GM21723 (cell line): ENCODE measurements at regions not wholly inside any gene's neighbourhood (a gene's known extent, or its start where the extent isn't known, plus 50 kb on each side); places are given as distances from the start of the nearest gene placed in this dataset.

Source experiments
- ATAC-seq: cut with Tn5 transposase; IDR thresholded peaks from one replicate; pipeline ENCODE4 v1.9.1; 2021; ENCODE audit warnings: mild to moderate bottlenecking, moderate library complexity; ENCODE audit not compliant: unreplicated experiment

DNA sequence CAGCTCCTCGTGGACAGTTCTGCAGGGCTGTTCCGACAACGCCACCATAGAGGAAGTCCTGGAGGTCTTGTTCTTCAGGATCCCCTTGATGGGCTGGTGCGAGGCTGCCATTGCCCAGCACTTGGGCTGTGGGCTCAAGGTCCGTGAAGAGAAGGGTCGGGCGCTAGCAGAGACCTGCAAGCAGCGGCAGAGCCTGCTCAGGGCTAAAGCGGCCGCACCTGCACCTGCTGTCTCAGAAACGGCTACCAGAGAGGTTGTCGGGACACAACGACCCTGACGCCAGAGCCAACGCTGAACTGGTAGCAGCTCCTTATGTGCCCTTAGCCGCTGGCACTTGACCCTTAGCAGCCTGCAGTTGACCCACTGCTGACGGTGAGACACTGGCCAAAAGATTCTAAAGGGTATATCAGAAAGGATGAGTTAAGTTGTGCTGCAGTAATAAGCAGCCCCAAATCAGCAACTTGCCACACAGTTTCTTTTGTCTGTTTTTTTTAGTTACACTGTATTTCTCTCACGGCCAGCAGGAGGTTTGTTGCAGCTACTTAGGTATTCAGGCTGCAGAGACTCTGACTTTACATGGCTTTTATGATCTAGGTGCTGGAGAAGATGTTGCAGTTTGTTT lies 55.5 kb upstream of the ST6GAL2 start:
- ATAC-seq = no peak

DNA sequence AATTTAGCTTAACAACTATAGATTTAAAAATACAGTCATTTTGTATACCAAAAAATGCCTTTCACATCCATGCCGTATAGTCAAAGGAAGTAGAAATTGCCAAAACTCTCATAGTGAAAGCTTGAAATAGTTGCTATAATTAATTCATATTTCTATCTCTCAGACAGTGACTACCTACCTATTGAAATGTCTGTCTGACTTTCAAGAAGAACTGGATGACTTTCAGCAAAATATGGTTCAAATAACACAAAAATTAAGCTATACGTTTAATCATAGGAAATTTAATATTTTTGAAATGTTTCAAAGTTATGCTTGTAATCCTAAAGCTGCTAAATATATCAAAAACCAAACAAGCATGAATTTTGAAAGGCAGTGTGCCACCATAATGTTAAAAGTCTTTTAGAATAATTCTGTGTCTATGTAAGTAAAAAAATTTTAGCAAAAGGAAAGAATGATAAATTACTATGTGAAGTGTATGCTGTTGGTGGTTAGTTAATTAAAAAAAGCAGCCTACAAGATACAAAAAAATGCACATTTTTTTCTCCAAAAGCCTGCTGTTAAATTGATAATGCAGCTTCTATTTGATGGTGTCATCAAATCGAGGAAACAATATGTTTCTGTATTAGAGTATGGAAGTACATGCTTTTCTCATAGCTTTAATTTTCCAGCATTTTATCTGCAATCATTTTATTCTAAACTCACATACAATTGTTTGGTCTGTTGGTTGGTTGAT lies 57.7 kb upstream of the ST6GAL2 start:
- ATAC-seq = no peak

DNA sequence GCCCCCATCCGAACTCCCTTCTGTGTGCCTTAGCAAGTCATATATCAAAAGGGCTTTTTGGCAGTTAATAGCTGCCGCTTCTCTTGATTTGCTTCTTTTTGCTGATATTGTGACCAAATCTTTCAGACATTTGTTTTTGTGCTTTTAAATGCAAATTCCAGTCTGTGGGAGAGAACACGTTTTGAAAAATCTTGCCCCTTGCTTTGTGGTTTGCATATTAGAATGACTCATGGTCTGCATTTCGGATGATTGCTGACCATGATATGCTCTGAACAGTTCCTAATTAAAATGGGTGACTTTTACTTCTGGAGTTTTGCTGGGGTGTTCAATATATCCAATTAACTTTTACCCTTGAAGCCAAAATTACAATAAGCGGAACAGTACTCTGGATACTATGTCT lies 58.2 kb upstream of the ST6GAL2 start:
- no peak for ATAC-seq

DNA sequence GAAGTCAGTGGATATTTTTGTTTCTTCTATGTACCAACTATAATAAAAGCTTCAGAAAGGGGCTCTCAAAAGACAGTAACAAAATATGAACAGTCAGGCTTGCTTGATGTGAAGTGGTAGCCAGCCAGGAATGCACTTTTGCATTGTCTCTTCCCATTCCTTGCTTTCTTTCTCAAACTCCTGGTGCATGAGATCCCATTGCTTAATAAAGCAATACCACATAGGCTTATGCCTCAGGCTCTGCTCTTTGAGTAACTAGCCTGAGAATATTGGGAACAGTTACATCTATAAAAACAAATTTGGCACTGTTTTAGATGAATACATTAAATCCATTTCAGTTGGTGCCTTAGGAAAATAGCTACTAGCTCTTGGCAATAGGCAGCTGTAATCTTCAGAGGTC lies 62.6 kb upstream of the ST6GAL2 start:
- ATAC-seq = no peak

DNA sequence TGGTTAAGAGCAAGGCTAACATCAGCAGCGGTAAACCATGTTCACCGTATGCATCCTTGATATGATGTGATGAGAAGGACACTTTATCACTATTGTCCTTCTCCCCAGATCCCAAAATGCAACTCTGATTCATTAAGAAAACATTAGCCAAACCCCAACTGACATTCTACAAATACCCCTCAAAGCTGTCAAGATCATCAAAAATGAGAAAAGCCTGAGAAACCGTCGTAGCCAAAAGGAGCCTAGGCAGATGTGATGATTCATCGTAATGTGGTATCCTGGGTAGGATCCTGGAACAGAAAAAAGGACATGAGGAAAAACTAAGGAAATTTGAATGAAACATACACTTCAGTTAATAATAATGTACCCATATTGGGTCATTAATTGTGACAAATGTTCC lies 67.3 kb upstream of the ST6GAL2 start:
- no peak for ATAC-seq

DNA sequence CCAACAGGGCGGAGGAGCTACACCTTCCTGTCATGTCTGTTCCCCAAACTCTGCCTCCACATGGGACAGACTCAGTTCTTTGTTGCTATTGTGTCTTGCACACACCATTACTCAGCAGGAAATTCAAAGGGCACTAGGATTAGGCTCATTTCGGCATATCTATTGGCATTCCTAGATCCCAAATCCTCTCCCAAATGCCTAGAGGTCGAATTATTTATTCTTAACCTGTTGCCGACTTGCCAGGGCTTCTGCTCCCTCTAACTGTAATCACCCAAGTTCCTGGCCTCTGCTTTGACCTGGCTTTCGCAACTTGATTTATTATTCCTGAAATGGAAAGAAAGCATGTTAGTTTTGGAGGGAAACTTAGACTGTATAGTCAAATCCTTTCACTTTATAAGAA lies 67.8 kb upstream of the ST6GAL2 start:
- ATAC-seq = no peak

DNA sequence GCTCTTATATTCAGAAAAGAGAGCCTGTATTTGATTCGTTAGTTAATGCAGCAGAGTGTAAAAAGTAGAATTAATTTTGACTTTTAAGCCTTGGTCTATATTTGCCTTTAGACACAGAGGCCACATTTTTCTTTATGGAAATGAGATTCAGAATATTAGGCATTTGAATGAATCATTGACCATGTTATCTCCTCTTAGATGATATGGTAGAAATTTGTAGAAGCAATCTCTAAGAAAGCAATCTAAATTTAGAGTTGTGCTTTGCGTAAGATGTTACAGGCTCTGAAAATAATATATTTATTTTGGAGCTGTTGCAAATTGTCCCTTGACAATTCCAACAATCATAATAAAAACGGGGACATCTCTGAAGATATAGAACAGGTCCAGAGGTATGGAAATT lies 68.3 kb upstream of the ST6GAL2 start:
- ATAC-seq = no peak

DNA sequence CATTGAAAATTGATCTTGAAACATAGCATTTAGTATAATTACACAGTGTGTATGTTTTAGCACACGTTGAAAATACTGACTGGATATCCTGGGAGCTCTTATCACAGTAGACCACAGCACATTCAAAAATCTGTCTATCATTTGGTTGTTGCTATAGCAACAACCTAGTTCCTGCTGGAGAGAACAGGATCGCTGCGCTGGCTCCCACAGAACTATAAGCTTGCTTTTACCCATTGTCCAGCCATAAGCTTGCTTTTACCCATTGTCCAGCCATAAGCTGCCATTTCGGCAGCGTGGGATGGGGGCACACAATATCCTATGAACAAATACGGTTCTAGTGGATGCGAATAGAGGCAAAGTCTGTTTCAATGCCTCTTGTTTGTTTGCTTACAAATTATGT lies 70.4 kb upstream of the ST6GAL2 start:
- no peak for ATAC-seq

DNA sequence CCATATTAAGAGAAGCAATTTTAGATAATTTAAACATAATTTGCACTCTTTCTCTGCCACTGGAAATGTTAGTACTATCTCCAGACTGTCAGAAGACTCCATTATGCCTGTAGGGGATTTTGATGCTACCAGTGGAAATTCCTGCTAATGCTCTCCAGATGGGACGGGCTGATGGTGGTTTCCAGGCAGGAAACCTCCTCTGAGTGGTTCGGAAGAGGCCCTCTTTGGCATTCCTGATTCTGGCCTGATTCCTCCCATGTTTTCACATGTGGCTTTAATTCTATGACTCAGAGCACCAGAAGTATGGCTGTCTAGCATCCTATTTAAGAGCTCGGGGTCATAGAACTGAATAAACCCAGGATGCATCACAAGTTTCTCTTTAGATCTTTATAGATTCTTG lies 70.9 kb upstream of the ST6GAL2 start:
- no peak for ATAC-seq

DNA sequence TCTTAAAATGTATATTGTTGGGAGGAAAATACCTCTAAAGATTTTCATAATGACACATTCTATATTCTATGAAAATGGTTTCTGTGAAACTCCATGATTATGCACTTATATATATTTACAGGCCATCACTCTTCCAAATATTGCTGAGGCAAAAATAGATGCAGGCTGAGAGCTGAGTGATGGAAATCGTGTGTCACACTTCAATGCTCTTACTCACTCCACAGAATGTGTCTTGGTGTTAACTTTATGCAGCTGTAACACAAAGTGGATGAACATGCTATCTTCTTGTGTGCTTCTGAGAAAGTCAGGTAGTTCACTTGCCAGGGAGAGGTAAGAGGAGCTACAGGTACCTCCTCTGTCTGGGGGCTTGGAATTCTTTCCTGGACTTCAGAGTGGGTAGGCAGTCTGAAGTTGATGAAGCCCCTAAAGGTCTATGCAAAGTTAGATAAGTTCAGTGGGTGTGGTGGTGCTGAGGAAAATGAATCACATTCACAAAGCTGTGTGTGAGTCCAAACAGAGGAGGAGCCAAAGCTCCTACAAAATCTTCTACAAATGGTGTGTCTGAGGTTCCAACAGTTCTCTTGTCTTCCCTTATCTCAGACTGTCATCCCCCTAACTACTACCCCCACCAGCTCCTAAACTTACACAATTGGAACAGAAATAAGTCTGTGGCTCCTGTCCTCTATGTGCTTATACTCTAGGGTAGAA lies 74.2 kb upstream of the ST6GAL2 start:
- ATAC-seq = no peak

DNA sequence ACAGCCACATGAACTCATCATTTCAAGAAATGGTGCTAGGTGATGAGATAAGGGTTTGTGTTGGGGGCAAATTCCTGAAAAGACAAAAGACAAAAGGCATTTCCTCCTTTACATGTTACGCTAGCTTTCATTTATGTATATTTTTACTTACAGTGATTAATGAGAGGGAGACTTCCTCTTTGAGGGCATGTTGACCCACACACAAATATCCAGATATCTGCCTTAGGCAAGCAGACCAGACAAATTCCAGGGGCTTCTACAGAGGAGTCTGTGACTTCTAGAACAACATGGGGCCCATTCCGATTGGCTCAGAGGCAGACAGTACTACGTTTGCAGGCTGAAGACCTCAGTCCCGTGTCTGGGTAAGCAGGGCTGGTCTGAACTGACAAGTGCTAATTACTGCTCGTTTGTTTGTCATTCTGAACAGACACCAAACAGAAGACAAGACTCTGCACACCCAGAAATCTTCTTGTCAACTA lies 74.8 kb upstream of the ST6GAL2 start:
- ATAC-seq = no peak

DNA sequence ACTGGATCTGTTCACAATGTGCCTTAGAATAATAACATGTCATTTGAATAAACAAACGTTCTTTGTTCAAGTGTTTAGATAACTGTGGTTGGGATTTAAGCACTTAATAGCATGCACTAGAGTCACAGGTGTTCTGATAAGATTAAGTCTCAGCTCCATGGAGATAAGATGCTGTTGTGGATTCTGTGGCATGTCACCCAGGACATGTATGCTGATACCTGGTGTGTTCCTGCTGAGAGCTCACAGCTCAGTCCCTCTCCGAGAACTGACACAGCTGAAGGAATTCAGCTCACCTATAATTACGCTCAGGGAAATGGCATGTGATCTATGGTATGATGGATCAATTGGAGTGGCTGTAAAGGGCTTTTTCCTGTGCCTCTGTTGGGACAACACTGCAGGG lies 75.4 kb upstream of the ST6GAL2 start:
- ATAC-seq = no peak

DNA sequence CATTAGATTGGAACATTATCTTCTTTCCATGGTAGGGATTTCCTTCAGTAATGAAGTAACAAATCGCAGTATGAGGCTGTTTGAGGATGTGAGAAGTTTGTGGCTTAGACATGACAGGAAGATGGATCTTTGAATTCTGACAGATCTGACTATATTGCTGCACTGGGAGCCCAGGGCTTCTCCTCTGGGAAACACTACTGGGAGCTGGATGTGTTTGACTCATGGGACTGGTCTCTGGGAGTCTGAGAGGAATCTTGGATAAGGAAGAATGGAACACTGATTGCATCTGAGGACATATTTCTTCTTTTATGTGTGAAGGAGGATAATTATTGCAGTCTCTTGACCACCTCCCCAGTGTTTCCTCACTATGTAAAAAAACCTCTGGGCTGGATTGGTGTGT lies 77.2 kb upstream of the ST6GAL2 start:
- ATAC-seq = no peak

DNA sequence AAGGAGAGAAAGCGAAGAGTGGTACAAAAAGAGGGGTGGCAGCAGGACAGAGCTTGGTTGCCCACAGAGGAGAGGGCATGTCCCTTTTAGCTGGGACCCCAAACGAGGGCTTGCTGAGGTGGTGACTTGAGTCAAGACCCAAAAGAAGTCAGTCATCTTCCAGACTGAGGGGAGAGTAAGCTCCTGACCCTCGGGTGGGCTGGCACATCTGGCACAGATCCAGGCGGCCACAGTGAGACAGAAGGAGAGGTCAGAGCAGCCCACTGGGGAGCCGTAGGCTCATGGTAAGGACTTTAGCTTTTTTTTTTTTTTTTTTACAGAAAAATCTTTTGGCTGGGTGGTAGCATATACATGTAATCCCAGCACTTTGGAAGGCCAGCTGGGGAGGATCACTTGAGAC lies 77.9 kb upstream of the ST6GAL2 start:
- no peak for ATAC-seq

DNA sequence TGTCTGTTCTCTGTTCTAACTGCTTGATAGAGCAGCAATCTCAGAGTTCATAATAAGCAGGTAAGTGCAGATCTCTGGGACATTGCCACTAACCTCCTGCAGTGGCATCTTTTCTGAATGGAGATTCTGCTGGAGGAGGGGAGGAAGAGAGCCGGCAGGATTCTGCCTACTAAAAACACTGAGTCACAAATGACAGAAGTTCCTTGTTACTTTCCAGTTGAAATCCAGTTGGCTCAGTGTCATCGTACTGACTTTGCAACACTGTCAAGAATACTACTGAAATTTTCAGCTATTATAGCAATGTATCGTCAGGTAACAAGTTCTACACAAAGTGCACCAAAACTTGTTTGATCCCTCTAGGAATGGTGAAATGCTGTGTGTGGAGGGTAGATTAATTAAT lies 79.6 kb upstream of the ST6GAL2 start:
- no peak for ATAC-seq

DNA sequence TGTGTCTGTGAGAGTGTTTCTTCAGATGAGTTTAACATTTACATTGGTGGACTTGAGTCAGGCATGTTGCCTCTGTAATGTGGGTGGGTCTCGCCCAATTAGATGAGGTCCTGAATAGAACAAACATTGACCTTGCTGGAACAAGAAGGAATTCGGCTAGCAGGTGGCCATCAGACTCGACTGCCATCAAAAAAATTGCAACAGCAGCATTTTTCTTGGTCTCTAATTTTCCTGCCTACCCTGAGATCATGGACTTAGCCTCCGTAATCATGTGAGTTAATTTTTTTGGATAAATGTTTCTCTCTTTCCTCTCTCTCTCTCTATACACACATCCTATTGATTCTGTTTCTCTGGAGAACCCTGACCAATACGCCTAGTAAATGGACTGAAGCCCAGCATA lies 83.8 kb upstream of the ST6GAL2 start:
- ATAC-seq = no peak

DNA sequence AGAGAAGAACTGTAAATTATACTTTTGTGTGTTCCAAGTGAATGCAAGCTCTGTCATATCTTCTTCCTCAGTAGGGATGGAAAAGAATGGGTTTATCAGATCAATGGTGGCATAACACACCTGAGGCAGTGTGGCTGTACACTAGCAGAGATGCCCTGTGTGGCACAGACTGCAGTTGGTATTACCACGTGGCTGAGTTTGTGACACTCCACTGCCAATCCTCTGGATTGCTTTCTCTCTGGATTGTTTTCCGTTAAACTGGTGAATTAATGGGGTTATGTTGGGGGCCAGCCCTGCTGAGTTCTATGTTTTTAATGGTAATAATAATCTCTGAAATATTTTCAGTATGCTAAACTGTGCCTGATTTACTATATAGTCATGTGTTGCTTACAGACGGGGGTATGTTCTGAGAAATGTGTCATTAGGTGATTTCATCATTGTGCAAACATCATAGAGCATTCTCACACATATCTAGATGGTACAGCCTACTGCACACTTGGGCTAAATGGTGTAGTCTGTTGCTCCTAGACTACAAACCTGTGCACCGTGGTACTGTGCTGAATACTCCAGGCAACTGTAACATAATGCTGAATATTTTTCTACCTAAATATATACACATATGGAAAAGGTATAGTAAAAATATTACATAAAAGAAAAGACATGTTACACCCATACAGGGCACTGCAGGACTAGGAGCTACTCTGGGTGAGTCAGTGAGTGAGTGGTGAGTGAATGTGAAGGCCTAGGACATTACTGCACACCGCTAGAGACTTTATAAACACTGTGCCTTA lies 84.7 kb upstream of the ST6GAL2 start:
- no peak for ATAC-seq

DNA sequence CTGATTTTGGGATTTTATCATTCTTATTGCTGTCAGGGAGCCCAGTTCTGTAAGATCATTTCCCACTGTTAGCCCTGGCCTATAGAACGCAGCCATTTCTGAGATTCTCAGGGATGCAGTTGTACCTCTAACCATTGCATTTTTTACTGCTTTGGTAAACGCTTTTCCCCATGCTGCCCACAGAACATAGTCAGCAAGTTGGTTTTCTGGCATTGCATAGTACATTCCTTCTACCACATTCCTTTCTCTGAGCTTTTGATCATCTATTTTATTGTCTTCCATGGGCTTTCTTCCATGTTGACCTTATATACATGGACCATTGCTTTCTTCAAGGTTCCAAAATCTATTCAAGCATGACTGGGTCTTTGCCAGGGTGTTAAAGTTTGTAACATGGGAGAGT lies 86.8 kb upstream of the ST6GAL2 start:
- ATAC-seq = no peak

DNA sequence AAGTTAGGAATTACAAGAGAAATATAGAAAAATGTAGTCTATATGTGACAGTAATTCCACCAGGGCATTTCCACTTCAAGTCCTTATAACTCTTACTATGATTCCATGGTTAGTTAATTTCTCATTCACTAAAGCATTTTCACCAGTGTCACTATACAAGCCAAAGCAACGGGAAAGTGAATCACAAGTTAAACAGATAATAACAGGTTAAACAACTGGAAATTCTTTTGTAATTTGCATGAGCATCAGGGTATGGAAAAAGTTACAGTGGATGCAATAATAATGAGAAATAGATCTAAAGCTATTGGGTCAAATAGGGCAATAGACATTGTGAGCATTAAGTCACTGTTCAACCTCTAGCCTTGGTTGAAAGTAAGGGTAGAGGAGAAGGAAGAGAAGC lies 88.9 kb upstream of the ST6GAL2 start:
- no peak for ATAC-seq

DNA sequence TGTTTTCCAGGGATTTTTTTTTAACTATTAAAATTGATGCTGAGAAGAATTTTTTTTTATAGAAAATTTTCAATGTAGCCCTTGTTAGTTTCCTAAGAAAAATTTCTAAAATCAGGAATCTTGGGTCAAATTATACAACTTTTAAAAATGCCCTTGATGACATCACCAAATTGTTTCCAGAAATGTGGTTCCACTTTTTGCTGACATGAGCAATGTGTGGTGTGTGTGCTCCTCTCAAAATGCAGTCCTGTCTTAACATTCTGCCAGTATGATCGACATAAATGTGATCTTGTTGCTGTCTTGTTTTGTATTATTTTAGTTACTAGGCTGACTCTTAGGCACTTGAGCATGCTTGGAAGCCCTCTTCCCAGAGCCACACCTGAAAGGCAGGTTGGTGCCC lies 89.7 kb upstream of the ST6GAL2 start:
- ATAC-seq = no peak

DNA sequence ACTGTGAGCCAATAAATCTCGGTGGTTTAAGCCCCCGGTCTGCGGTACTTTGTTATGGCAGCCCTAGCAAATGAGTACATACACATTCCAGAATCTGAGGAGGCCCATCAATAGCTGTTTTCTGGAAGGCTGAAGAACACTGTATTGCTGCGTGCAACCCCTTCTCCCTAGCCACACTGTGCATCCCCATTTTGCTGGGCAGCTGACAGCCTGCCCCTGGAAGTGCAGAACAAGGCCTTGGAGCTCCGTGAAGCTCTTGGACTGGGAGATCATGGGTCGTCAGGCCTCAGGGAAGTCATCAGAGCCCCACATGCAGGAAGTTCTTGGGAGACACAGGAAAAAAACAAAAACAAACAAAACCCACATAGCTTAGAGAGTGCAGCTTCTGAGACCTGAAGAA lies 90.6 kb upstream of the ST6GAL2 start:
- no peak for ATAC-seq
